Stimulated activated CD8-positive, alpha-beta memory T cell treated with anti-CD3 and anti-CD28 coated beads, Interleukin-2, amount 100 ng/mL, for 48 hours (primary cell): ENCODE measurements at regions not wholly inside any gene's neighbourhood (a gene's known extent, or its start where the extent isn't known, plus 50 kb on each side); places are given as distances from the start of the nearest gene placed in this dataset.

Experiments used
- DNase-seq, 2 donors: peaks; one replicate each; pipeline ENCODE4 v3.0.0-alpha.2; 2020; ENCODE audit warnings: low read depth in 2 of 2

- DNase-seq = no peak
Measured at GRCh38 chr13:30107521-30108136, 199.7 kb downstream of the KATNAL1 start.

DNA sequence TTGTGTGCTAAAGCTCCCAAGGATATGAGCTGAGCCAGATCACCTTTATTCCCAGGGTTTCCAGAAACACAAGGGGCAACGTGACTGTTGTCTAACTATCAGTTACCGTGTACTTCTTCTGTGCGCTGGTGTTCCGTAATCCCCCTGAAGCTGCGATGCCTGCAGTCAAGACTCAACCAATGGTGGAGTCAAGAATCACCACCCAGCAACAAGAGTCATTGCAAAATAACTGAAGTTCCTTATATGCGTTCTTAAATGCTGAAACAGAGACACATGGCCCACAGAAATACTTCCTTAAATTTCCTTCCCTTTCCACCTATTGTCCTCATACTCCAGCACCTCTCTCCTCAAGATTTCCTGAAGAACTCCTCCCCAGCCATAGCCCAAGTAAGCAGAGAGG lies 200.2 kb downstream of the KATNAL1 start:
- DNase-seq = no peak

DNA sequence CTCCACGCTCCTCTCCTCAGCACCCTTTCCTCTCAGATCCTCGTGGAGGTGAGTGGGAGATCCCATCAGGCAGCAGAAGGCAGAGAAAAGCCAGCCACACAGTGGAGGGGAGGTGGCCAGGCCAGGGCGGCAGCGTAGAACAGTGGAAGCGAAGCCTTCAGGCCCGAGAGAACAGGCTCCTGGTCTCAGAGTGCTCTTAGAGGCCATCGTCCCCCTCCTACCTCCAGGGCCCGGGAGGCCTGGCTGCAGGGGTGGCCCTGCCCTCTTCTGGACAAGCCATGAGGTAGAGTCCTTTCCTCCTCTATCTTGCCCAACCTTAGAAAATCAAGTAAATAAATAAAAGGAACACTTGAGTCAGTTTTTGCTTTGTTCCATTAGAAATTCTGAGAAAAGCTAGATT lies 202.0 kb downstream of the KATNAL1 start:
- no peak for DNase-seq

GRCh38 chr13:30103161-30103840 lies 204.1 kb downstream of the KATNAL1 start:
- no peak for DNase-seq

- DNase-seq = no peak
Measured at GRCh38 chr13:30100226-30100625, 207.1 kb downstream of the KATNAL1 start.

GRCh38 chr13:30097701-30098100 lies 209.7 kb downstream of the KATNAL1 start:
- no peak for DNase-seq

DNA sequence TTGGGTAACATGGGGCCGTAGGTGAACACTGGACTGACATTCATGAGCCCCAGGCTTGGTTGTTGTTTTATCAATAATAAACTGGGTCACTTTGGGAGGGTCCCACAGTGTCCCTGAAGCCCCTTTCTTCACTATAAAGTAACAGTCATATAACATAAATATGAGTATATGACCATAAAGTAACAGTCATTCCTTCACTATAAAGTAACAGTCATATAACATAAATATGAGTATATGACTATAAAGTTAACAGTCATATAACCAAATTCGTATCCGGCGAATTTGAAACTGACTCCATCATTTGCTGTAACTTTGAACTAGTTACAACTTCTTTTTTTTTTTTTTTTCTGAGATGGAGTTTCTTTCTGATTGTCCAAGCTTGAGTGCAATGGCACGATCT lies 210.3 kb downstream of the KATNAL1 start:
- no peak for DNase-seq

DNA sequence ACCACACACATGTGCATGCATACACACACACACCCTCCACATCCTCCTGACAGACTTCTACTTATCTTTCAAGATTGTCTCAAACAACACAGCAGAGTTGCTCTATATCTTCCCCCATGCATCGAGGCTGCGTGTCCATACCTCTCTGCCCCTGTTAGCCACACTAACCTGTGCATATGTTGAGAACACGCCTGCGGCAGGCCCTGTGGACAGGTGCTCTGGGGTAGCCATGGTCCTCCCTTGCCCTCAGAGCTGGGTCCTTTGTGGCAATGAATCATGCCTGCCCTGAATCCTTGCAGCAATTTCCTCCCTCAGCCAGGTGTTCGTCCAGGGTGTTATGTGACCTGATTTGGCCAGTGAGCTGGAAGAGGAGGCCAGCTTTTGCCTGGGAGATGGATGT lies 213.3 kb downstream of the KATNAL1 start:
- no peak for DNase-seq

- no peak for DNase-seq
Measured at GRCh38 chr13:30093236-30093635, 214.1 kb downstream of the KATNAL1 start.

GRCh38 chr13:30091691-30092090 lies 215.7 kb downstream of the KATNAL1 start:
- no peak for DNase-seq

- no peak for DNase-seq
Measured at GRCh38 chr13:30091035-30091434, 216.3 kb downstream of the KATNAL1 start.

DNA sequence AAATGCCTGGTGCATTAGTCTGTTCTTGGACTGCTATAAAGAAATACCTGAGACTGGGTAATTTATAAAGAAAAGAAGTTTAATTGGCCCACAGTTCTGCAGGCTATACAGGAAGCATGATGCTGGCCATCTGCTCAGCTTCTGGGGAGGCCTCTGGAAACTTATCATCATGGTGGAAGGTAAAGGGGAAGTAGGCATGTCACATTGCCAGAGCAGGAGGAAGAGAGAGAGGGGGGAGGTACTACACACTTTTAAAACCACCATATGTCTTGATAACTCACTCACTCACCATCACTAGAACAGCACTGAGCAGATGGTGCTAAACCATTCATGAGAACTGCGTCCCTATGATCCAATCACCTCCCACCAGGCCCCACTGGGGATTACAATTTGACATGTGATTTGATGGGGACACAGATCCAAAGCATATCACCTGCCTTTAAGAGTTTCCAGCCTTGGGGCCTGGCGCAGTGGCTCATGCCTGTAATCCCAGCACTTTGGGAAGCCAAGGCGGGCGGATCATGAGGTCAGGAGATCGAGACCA lies 219.0 kb downstream of the KATNAL1 start:
- DNase-seq = no peak

DNA sequence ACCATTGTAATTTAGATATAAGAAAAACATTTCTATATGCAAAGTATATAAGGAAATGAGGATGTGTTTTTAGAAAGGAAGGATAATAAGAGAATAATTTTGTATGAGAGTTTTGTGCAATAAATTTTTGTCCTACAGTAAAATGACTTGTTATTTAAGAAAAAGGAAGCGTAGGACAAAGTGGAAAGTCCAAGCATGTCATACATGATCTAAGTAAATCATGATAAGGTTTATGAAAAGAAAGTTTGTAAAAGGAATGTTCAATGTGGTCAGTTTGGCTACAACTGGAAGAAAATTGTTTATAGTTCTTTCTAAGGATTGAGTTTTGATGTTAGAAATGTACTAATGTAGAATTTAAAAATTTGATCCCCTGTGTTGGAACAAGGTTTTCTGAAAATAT lies 222.3 kb downstream of the KATNAL1 start:
- no peak for DNase-seq

DNA sequence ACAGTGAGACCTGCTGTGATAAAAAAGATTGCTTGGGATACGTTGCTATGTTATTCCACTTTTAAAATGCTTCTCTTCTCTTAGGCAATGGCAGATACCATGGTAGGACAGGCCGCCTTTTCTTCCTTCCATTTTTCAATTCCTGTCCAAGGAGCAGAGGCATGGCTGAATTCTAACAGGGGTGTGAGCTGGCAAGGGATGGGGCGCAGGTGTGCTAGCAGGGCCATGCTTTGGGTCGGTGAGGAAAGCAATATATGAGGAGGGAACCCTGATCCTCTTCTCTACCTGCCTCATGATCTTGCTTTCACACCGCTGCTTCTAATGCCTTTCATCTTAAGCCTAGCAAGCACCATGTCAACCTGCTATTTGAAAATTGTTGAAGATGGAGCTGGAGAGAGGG lies 225.0 kb downstream of the KATNAL1 start:
- no peak for DNase-seq

- DNase-seq = no peak
Measured at GRCh38 chr13:30081331-30081730, 226.0 kb downstream of the KATNAL1 start.

- DNase-seq = no peak
Measured at GRCh38 chr13:30079501-30079900, 227.8 kb downstream of the KATNAL1 start.

GRCh38 chr13:30078059-30078458 lies 227.6 kb upstream of the UBL3 start:
- DNase-seq = no peak

GRCh38 chr13:30077240-30077735 lies 226.9 kb upstream of the UBL3 start:
- no peak for DNase-seq

GRCh38 chr13:30074955-30075614 lies 224.7 kb upstream of the UBL3 start:
- no peak for DNase-seq

DNA sequence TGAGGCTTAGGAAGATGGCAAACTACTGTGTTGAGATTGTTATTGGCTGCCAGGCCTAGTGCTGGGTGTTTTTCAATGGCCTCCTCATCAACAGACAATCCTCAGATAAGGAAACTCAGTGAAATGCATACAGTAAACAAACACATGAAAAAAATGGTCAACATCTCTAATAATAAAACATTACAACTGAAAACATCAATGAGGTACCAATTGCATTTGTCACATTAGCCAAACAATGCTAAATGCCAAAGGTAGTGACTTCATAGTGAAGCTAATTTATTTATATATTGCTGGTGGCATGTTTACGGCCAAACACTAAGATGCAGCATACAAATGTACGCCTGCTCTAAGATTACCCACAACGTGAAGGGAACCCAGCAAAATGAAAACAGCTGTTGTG lies 224.0 kb upstream of the UBL3 start:
- no peak for DNase-seq

DNA sequence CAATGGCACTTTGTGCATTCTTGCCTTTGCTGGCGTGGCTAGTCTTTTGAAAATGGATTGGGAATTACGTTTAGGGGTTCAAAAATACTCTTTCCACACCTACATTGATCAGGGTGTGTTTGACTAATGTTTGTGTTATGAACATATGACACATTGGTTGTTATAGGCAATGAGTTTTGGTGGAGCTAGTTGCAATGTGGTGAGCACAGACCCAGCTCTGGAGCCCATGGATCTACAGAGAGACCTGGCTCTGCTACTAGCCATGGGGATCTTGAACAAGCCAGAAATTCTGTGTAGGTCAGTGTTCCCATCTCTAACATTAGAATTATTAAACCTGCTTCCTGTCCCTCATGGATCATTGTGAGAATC lies 222.4 kb upstream of the UBL3 start:
- DNase-seq = no peak

DNA sequence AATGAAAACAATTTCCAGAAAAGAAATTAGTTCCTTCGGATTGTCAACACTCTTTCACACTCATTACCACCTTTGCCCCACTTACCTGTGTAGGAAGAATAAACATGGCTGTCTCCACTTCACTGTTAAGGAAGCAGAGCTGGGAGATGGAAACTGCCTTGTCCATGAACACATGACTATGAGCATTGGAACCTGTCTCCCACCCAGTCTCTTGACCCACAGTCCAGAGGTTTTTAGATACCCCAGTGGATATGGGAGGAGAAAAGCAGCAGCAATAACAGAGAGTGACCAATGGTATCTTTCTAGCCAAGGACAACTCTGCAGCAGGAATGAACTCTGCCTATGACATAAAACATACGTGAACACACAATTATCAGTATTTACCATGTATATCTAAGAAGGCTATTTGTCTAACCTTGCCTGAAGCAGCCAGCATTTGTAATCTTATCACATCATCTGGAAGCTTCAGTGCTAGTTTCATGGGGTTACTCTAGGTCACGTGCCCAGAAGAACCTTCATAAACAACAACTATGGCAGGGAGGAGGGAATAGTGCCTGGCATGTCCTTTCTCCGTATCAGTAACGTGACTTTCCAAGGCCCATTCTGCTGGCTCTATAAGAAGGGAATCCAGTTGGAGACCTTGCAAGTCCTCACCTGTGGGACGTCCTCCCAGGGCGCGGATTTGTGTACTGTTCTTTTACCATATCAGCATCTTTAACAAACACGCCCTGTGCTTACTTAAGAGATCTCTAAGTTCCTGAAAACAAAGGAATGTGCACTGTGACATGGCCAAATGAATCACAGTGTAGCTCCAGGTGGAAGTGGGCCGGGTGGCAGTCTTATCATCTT lies 221.8 kb upstream of the UBL3 start:
- DNase-seq = no peak
